HCT116 (cell line): ENCODE measurements at regions not wholly inside any gene's neighbourhood (a gene's known extent, or its start where the extent isn't known, plus 50 kb on each side); places are given as distances from the start of the nearest gene placed in this dataset.

Experiments
- ATAC-seq: fragments of 200-7000 bp; cut with Tn5 transposase; 2 replicates; pipeline ENCODE4 v1.9.1; 2020; ENCODE audit warnings: mild to moderate bottlenecking, moderate library complexity
- BruUV-seq: library from RNA; stranded (reverse); fragments of 400-500 nt; replicated peaks from 2 replicates; lab custom pipeline; 2021; lab: Mats Ljungman, UMichigan
- CTCF ChIA-PET: fragments of 300-600 bp; sonication (Branson Sonifier 250); formaldehyde crosslinking; loops from one replicate; lab custom pipeline; 2021; ENCODE audit warnings: antibody characterized with exemption; lab: Charles Lee
- POLR2A ChIA-PET: fragments of 300-600, 350-600 bp; sonication (Branson Sonifier 250); formaldehyde crosslinking; loops from one replicate; lab custom pipeline; 2021; ENCODE audit warnings: antibody characterized with exemption; lab: Charles Lee
- RAD21 ChIA-PET, 2 experiments: fragments of 300-600 bp; sonication (Branson Sonifier 250); formaldehyde crosslinking; loops; one replicate each; lab custom pipeline; 2023; ENCODE audit warnings: low total read pairs in 2 of 2; ENCODE audit not compliant: uncharacterized antibody in 2 of 2, unreplicated experiment in 2 of 2, low non-redundant PET in 1 of 2; lab: Charles Lee
- DNase-seq: peaks from one replicate; pipeline ENCODE4 v3.0.0-alpha.2; 2010; ENCODE audit warnings: low read depth, low spot score
- H2AFZ ChIP-seq: fragments of 200-600 bp; shearing (Covaris generic), sonication (generic); 2 replicates; pipeline ENCODE4 v1.6.1; 2017; ENCODE audit warnings: low read depth, mixed run types, mixed read lengths, antibody characterized with exemption, low read length; ENCODE audit not compliant: poor library complexity, severe bottlenecking
- H3K27ac ChIP-seq: 2 replicates; pipeline ENCODE4 v1.5.1; 2012; ENCODE audit warnings: low read depth, low read length
- H3K27me3 ChIP-seq: fragments of 200-600 bp; sonication (generic); 2 replicates; pipeline ENCODE4 v1.6.1; 2016; ENCODE audit warnings: mixed run types, low read length, mixed read lengths; ENCODE audit not compliant: insufficient read depth
- H3K36me3 ChIP-seq, 2 experiments: fragments of 200-500 bp in 1 of 2; fragments of 200-600 bp in 1 of 2; sonication (Bioruptor generic) in 1 of 2; sonication (generic) in 1 of 2; 2 replicates each; pipeline versions ENCODE4 v1.5.1 to v1.6.1; 2014 to 2016; ENCODE audit warnings: low read length in 2 of 2, inconsistent platforms in 1 of 2, mixed read lengths in 1 of 2, mixed run types in 1 of 2; ENCODE audit not compliant: insufficient read depth in 2 of 2, control insufficient read depth in 1 of 2
- H3K4me1 ChIP-seq, 2 experiments: fragments of 200-600 bp in 1 of 2; sonication (generic) in 1 of 2; 2 replicates each; pipeline versions ENCODE4 v1.5.1 to v1.6.1; 2012 to 2017; ENCODE audit warnings: low read length in 2 of 2, inconsistent platforms in 1 of 2, mild to moderate bottlenecking in 1 of 2, mixed read lengths in 1 of 2, mixed run types in 1 of 2, moderate library complexity in 1 of 2; ENCODE audit not compliant: insufficient read depth in 2 of 2, control insufficient read depth in 1 of 2
- H3K4me2 ChIP-seq: fragments of 200-600 bp; sonication (generic); 2 replicates; pipeline ENCODE4 v1.6.1; 2017; ENCODE audit warnings: mixed run types, low read length, mixed read lengths
- H3K4me3 ChIP-seq, 2 experiments: fragments of 200-600 bp in 1 of 2; sonication (generic) in 1 of 2; replicated peaks in 1 of 2; 2 replicates each; pipeline ENCODE4 v1.5.1; 2011 to 2016; ENCODE audit warnings: low read length in 2 of 2, control low read depth in 1 of 2, low read depth in 1 of 2, mild to moderate bottlenecking in 1 of 2, mixed read lengths in 1 of 2, mixed run types in 1 of 2
- H3K79me2 ChIP-seq: fragments of 200-600 bp; sonication (generic); 2 replicates; pipeline ENCODE4 v1.6.1; 2017; ENCODE audit warnings: mild to moderate bottlenecking, mixed run types, low read length, moderate library complexity, mixed read lengths; ENCODE audit not compliant: insufficient read depth
- H3K9ac ChIP-seq: fragments of 200-600 bp; sonication (generic); 2 replicates; pipeline ENCODE4 v1.6.1; 2016; ENCODE audit warnings: low read length, mixed read lengths
- H3K9me2 ChIP-seq: fragments of 200-600 bp; sonication (generic), shearing (Covaris generic); 2 replicates; pipeline ENCODE4 v1.6.1; 2017; ENCODE audit warnings: mixed run types, mild to moderate bottlenecking, moderate library complexity; ENCODE audit not compliant: insufficient read depth
- H3K9me3 ChIP-seq, 2 experiments: fragments of 200-500 bp in 1 of 2; fragments of 200-600 bp in 1 of 2; sonication (Bioruptor generic) in 1 of 2; sonication (generic) in 1 of 2; 2 replicates each; pipeline ENCODE4 v1.6.1; 2014 to 2017; ENCODE audit warnings: low read length in 2 of 2, mixed read lengths in 2 of 2, inconsistent platforms in 1 of 2, low read depth in 1 of 2, mild to moderate bottlenecking in 1 of 2, mixed run types in 1 of 2, moderate library complexity in 1 of 2; ENCODE audit not compliant: control insufficient read depth in 1 of 2, insufficient read depth in 1 of 2
- H4K20me1 ChIP-seq: fragments of 200-600 bp; sonication (generic), shearing (Covaris generic); 2 replicates; pipeline ENCODE4 v1.6.1; 2017; ENCODE audit warnings: mixed run types, mild to moderate bottlenecking, moderate library complexity; ENCODE audit not compliant: insufficient read depth
- CEBPB ChIP-seq: IDR thresholded peaks from 2 replicates; pipeline ENCODE4 v1.6.1; 2012; ENCODE audit warnings: low read depth
- EGR1 ChIP-seq: IDR thresholded peaks from 2 replicates; pipeline ENCODE4 v1.6.1; 2012; ENCODE audit warnings: low read depth
- EZH2 ChIP-seq: fragments of 200-600 bp; sonication (generic); IDR thresholded peaks from 2 replicates; pipeline ENCODE4 v1.6.1; 2017; ENCODE audit warnings: antibody characterized with exemption, mixed run types
- EZH2phosphoT487 ChIP-seq: fragments of 200-600 bp; IDR thresholded peaks from 2 replicates; pipeline ENCODE4 v1.6.1; 2018; ENCODE audit warnings: antibody characterized with exemption, borderline replicate concordance
- JUND ChIP-seq: IDR thresholded peaks from 2 replicates; pipeline ENCODE4 v1.6.1; 2012
- POLR2A ChIP-seq: IDR thresholded peaks from 2 replicates; pipeline ENCODE4 v1.7.0; 2011; ENCODE audit warnings: borderline replicate concordance; ENCODE audit not compliant: insufficient read depth, insufficient read length; ENCODE audit errors: extremely low read depth
- RAD21 ChIP-seq: IDR thresholded peaks from 2 replicates; pipeline ENCODE4 v1.6.1; 2012; ENCODE audit warnings: low read depth, mild to moderate bottlenecking
- SIN3A ChIP-seq: IDR thresholded peaks from 2 replicates; pipeline ENCODE4 v1.6.1; 2012; ENCODE audit warnings: low read depth
- SRF ChIP-seq: IDR thresholded peaks from 2 replicates; pipeline ENCODE4 v1.6.1; 2012; ENCODE audit warnings: low read depth
- TCF7L2 ChIP-seq: IDR thresholded peaks from 2 replicates; pipeline ENCODE4 v1.7.0; 2011; ENCODE audit warnings: borderline replicate concordance, inconsistent platforms; ENCODE audit not compliant: insufficient read depth, insufficient read length; ENCODE audit errors: extremely low read depth
- YY1 ChIP-seq: IDR thresholded peaks from 2 replicates; pipeline ENCODE4 v1.6.1; 2011; ENCODE audit warnings: low read length, low read depth, moderate library complexity, mild to moderate bottlenecking; ENCODE audit not compliant: insufficient replicate concordance; ENCODE audit errors: extremely low read depth
- ZFX ChIP-seq: fragments of 450-650 bp; IDR thresholded peaks from 2 replicates; pipeline ENCODE4 v1.6.1; 2017
- intact Hi-C: fragments of 100-400 bp; cut with micrococcal nuclease; formaldehyde crosslinking; loops from 2 replicates; pipeline ENCODE4 v1.10.0; 2022
- TF ChIP-seq, protein P1 (sequence below), 3 experiments: fragments of 200-600 bp in 1 of 3; sonication (generic) in 1 of 3; IDR thresholded peaks in 2 of 3; conservative IDR thresholded peaks in 1 of 3; 2 replicates each; pipeline ENCODE4 v1.5.1; 2012 to 2017; ENCODE audit warnings: low read depth in 2 of 3, low read length in 2 of 3, antibody characterized with exemption in 1 of 3, borderline replicate concordance in 1 of 3, control low read depth in 1 of 3, mild to moderate bottlenecking in 1 of 3, mixed read lengths in 1 of 3, mixed run types in 1 of 3, moderate library complexity in 1 of 3; ENCODE audit not compliant: insufficient read depth in 1 of 3
- TF ChIP-seq, protein P2 (sequence below): IDR thresholded peaks from 2 replicates; pipeline ENCODE4 v1.6.1; 2011; ENCODE audit warnings: mild to moderate bottlenecking, low read length, moderate library complexity; ENCODE audit not compliant: insufficient replicate concordance; ENCODE audit errors: extremely low read depth
- TF ChIP-seq, protein P3 (sequence below): IDR thresholded peaks from 2 replicates; pipeline ENCODE4 v1.6.1; 2012
- TF ChIP-seq, protein P4 (sequence below): IDR thresholded peaks from 2 replicates; pipeline ENCODE4 v1.6.1; 2012

DNA sequence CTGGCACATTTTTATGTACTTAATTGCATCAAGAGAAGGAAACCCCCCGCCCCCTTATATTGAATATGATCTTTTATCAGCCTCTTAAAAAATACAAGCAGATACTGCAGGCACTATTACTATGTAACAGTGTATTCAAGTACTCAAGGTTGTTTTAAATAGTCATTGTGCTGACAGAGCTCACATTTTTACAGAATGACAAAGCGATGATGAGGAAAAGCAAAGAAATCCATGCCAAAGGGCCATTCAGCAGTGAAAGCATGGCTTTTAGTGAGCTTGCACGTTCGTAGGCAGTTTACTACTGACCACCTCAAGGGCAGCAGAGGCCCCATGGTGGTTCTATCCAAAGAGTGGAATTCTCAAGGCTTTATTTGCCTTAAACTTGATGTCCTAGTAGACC, 146.8 kb downstream of the RPS12 start:
- Histone ChIP-seq H3K4me2 (no peak overlapping the region), H3K27me3 (no peaks in the 10 kb centered on the region), H3K36me3 (no peaks in the 10 kb centered on the region), H2AFZ (no peak overlapping the region), H3K9ac (no peak overlapping the region), H4K20me1 (no peaks in the 10 kb centered on the region), H3K4me3 (no peak overlapping the region), H3K4me1 (no peaks in the 10 kb centered on the region), H3K9me2 (no peaks in the 10 kb centered on the region), H3K9me3 (no peaks in the 10 kb centered on the region), H3K27ac (no peak overlapping the region), H3K79me2 (no peaks in the 10 kb centered on the region)
- intact Hi-C loops: loop anchor here (5.0 to 10.0 kb wide), 2 partner anchors 226 to 954 kb away; no protein-coding TSS in a partner anchor
- ATAC-seq: no peak
- no peak for DNase-seq
- POLR2A ChIA-PET: no interaction called here
- CTCF ChIA-PET: interaction anchor here (1.0 to 4.0 kb wide), 6 partner anchors 13 to 681 kb away, joined by 3 to 53 read pairs (median 10); no protein-coding TSS in a partner anchor
- TF ChIP-seq RAD21 (no peak), YY1 (no peak), SRF (no peak), EZH2 (no peak), EGR1 (no peak), TCF7L2 (no peak), SIN3A (no peak), EZH2phosphoT487 (no peak), POLR2A (no peak), ZFX (no peak), JUND (no peak), CEBPB (no peak)
- TF ChIP-seq, protein P1, sequence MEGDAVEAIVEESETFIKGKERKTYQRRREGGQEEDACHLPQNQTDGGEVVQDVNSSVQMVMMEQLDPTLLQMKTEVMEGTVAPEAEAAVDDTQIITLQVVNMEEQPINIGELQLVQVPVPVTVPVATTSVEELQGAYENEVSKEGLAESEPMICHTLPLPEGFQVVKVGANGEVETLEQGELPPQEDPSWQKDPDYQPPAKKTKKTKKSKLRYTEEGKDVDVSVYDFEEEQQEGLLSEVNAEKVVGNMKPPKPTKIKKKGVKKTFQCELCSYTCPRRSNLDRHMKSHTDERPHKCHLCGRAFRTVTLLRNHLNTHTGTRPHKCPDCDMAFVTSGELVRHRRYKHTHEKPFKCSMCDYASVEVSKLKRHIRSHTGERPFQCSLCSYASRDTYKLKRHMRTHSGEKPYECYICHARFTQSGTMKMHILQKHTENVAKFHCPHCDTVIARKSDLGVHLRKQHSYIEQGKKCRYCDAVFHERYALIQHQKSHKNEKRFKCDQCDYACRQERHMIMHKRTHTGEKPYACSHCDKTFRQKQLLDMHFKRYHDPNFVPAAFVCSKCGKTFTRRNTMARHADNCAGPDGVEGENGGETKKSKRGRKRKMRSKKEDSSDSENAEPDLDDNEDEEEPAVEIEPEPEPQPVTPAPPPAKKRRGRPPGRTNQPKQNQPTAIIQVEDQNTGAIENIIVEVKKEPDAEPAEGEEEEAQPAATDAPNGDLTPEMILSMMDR (IDR thresholded peaks at IDR 0.05 in 2 of 3, conservative IDR thresholded peaks at IDR 0.05 in 1 of 3; ENCODE audit: borderline replicate concordance in 1 of 3, insufficient read depth in 1 of 3, low read depth in 2 of 3, low read length in 2 of 3): no peak
- TF ChIP-seq, protein P2, sequence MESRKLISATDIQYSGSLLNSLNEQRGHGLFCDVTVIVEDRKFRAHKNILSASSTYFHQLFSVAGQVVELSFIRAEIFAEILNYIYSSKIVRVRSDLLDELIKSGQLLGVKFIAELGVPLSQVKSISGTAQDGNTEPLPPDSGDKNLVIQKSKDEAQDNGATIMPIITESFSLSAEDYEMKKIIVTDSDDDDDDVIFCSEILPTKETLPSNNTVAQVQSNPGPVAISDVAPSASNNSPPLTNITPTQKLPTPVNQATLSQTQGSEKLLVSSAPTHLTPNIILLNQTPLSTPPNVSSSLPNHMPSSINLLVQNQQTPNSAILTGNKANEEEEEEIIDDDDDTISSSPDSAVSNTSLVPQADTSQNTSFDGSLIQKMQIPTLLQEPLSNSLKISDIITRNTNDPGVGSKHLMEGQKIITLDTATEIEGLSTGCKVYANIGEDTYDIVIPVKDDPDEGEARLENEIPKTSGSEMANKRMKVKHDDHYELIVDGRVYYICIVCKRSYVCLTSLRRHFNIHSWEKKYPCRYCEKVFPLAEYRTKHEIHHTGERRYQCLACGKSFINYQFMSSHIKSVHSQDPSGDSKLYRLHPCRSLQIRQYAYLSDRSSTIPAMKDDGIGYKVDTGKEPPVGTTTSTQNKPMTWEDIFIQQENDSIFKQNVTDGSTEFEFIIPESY: no peak
- TF ChIP-seq, protein P3, sequence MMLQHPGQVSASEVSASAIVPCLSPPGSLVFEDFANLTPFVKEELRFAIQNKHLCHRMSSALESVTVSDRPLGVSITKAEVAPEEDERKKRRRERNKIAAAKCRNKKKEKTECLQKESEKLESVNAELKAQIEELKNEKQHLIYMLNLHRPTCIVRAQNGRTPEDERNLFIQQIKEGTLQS: no peak
- TF ChIP-seq, protein P4, sequence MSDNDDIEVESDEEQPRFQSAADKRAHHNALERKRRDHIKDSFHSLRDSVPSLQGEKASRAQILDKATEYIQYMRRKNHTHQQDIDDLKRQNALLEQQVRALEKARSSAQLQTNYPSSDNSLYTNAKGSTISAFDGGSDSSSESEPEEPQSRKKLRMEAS: no peak
- RAD21 ChIA-PET: interaction anchor here in 1 of 2 experiments (1.4 kb wide), 1 partner anchor 131 kb away, joined by 5 read pairs; no protein-coding TSS in a partner anchor
- no TSS peak for BruUV-seq
